Fibroblast of villous mesenchyme (primary cell): ENCODE measurements at regions not wholly inside any gene's neighbourhood (a gene's known extent, or its start where the extent isn't known, plus 50 kb on each side); places are given as distances from the start of the nearest gene placed in this dataset.
A peak's percentile ranks its signal among the peaks of the same experiment; 100 is the strongest.

Source experiments
- DNase-seq: peaks from one replicate; pipeline ENCODE4 v3.0.0-alpha.2; 2010; ENCODE audit warnings: low read depth
- H3K4me3 ChIP-seq: 2 replicates; pipeline ENCODE4 v1.5.1; 2011; ENCODE audit warnings: low read depth, mild to moderate bottlenecking, low read length
- TF ChIP-seq, protein P1 (sequence below): IDR thresholded peaks from 2 replicates; pipeline ENCODE4 v1.5.1; 2012; ENCODE audit warnings: low read depth, mild to moderate bottlenecking, low read length; ENCODE audit not compliant: insufficient read depth

GRCh38 chr4:136357556-136357955, 1174.7 kb downstream of the PCDH18 start:
- TF ChIP-seq, protein P1, sequence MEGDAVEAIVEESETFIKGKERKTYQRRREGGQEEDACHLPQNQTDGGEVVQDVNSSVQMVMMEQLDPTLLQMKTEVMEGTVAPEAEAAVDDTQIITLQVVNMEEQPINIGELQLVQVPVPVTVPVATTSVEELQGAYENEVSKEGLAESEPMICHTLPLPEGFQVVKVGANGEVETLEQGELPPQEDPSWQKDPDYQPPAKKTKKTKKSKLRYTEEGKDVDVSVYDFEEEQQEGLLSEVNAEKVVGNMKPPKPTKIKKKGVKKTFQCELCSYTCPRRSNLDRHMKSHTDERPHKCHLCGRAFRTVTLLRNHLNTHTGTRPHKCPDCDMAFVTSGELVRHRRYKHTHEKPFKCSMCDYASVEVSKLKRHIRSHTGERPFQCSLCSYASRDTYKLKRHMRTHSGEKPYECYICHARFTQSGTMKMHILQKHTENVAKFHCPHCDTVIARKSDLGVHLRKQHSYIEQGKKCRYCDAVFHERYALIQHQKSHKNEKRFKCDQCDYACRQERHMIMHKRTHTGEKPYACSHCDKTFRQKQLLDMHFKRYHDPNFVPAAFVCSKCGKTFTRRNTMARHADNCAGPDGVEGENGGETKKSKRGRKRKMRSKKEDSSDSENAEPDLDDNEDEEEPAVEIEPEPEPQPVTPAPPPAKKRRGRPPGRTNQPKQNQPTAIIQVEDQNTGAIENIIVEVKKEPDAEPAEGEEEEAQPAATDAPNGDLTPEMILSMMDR = no peak
- H3K4me3 ChIP-seq = no peak overlapping the region
- DNase-seq = no peak

DNA sequence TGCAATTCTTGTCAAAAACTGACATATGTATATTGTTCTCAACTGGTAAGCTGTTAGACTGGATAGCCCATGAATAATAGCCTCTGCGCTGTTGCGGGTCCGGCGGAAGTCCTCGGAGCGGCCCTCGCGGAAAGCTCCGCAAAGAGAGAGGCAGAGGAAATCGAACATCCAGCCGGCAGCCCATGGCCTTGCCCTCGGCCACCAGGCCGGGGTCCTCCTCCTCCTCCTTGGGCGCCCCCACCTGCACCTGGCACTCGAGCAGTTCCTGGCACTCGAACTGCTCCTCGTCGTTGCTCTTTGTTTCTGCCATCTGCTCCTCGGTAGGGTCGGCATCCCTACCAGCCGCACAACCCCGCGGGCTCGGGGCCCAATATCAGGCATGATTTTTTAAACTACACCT, 1176.3 kb downstream of the PCDH18 start:
- TF ChIP-seq, protein P1 = no peak
- no peak overlapping the region for H3K4me3 ChIP-seq
- DNase-seq = no peak

GRCh38 chr4:136343340-136343739, 1189.0 kb downstream of the PCDH18 start:
- no peak for DNase-seq
- TF ChIP-seq, protein P1 = no peak
- no peak overlapping the region for H3K4me3 ChIP-seq

- TF ChIP-seq, protein P1 = no peak
- peak; percentile 22 for DNase-seq
- no peak overlapping the region for H3K4me3 ChIP-seq
These were observed 1189.6 kb downstream of the PCDH18 start for GRCh38 chr4:136342666-136343065.

DNA sequence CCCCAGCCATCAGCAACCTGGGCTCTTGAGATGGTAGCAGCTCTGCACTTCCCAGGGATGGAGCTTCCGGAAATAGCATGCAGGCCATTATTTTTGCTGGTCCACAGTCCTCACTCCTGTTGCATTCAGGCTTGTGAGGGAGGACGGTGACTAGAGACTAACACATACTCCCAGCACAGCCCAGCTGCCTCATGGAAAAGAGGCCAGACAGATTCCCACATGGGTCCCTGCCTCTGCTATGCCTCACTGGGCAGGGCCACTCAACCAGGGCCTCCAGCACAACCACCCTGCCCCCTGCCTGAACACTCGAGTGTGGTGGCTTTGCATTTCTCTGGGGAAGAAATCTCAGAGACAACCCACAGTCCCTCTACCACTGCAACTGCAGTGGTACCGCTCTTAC, 1195.1 kb downstream of the PCDH18 start:
- DNase-seq = no peak
- TF ChIP-seq, protein P1 = no peak
- H3K4me3 ChIP-seq = no peak overlapping the region

DNA sequence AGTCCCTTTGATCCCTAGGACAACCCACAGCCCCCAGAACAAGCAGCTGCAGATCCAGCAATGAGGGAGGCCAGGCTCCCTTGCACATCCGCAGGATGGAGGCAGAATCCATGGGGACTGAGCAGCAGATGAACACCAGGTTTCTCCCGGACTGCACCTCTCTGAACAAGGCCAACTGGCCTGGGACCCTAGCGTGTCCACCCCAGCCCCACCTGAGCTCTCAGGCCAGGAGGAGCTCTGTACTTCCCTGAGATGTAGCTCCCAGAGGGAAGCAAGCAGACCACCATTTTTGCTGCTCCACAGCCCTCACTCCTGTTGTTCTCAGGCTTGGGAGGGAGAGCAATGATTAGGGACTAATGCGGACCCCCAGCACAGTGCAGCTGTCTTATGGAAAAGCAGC, 1195.8 kb downstream of the PCDH18 start:
- TF ChIP-seq, protein P1 = no peak
- no peak for DNase-seq
- H3K4me3 ChIP-seq = no peak overlapping the region

- DNase-seq = no peak
These were observed 1203.1 kb downstream of the PCDH18 start for GRCh38 chr4:136329042-136329662.

More at GRCh38 chr4:136329042-136329662, 1203.1 kb downstream of the PCDH18 start:
- no peak overlapping the region for H3K4me3 ChIP-seq
- TF ChIP-seq, protein P1 = no peak
